ENCODE measurements at regions not wholly inside any gene's neighbourhood (a gene's known extent, or its start where the extent isn't known, plus 50 kb on each side); places are given as distances from the start of the nearest gene placed in this dataset.

GRCh38 chr15:31171731-31172130 is 70.2 kb upstream of the TRPM1 start:
- H3K4me2 ChIP-seq: no peak overlapping the region
- CTCF ChIA-PET: interaction anchor here (1.1 to 1.3 kb wide), 2 partner anchors 24 to 43 kb away, joined by 3 to 4 read pairs; no protein-coding TSS in a partner anchor
- no peak for FAIRE-seq
- ATAC-seq: no peak
- POLR2A ChIA-PET: no interaction called here
- 66% methylated on average over 6 of the region's 8 CpGs for WGBS (ENCODE audit: missing lambda C conversion rate)
- no peaks in the 10 kb centered on the region for H3K4me1 ChIP-seq
- H3K4me3 ChIP-seq: no peak overlapping the region
- no peak overlapping the region for H3K27ac ChIP-seq
- no peak for DNase-seq (ENCODE audit: low read depth in 1 of 2, low spot score in 1 of 2)
- no peak for TF ChIP-seq CBX8 (IDR thresholded peaks at IDR 0.05)
- H3K9me3 ChIP-seq: no peaks in the 10 kb centered on the region

GRCh38 chr15:31172606-31173005 is 71.1 kb upstream of the TRPM1 start:
- no peak for ATAC-seq
- ChIA-PET POLR2A (no interaction called here), CTCF (interaction anchor here (1.1 to 1.3 kb wide), 2 partner anchors 25 to 44 kb away, joined by 3 to 4 read pairs; no protein-coding TSS in a partner anchor)
- no peak for DNase-seq (ENCODE audit: low read depth in 1 of 2, low spot score in 1 of 2)
- Histone ChIP-seq H3K4me3 (no peak overlapping the region), H3K4me1 (no peaks in the 10 kb centered on the region), H3K9me3 (no peaks in the 10 kb centered on the region), H3K27ac (no peak overlapping the region), H3K4me2 (no peak overlapping the region)
- no peak for FAIRE-seq
- 64% methylated on average over 6 of the region's 6 CpGs for whole genome bisulfite sequencing (ENCODE audit: missing lambda C conversion rate)
- TF ChIP-seq USF2 (IDR thresholded peaks at IDR 0.05) (no peak), EHMT2 (IDR thresholded peaks at IDR 0.05; ENCODE audit: low read depth) (no peak), NPAS2 (CRISPR knock-in tag; IDR thresholded peaks at IDR 0.05; ENCODE audit: borderline replicate concordance) (no peak), ZSCAN20 (CRISPR knock-in tag; IDR thresholded peaks at IDR 0.05) (no peak)

- FAIRE-seq: peak; percentile 70
- Histone ChIP-seq H3K4me3 (no peak overlapping the region), H3K27ac (no peak overlapping the region), H3K4me1 (no peaks in the 10 kb centered on the region), H3K9me3 (no peaks in the 10 kb centered on the region), H3K4me2 (no peak overlapping the region)
- TF ChIP-seq EHMT2 (IDR thresholded peaks at IDR 0.05; ENCODE audit: low read depth): no peak
- TF ChIP-seq CHD4 (IDR thresholded peaks at IDR 0.05; ENCODE audit: borderline replicate concordance): no peak
- no peak for TF ChIP-seq CBX2 (IDR thresholded peaks at IDR 0.05; ENCODE audit: borderline replicate concordance, low read depth)
- TF ChIP-seq REST (IDR thresholded peaks at IDR 0.05): no peak
- no peak for TF ChIP-seq SREBF2 (IDR thresholded peaks at IDR 0.05)
- TF ChIP-seq ZC3H11A (IDR thresholded peaks at IDR 0.05): no peak
- TF ChIP-seq MYC (IDR thresholded peaks at IDR 0.05; ENCODE audit: borderline replicate concordance, low read length): no peak
- TF ChIP-seq FOXS1 (CRISPR knock-in tag; IDR thresholded peaks at IDR 0.05): no peak
- no peak for TF ChIP-seq BCL3 (IDR thresholded peaks at IDR 0.05)
- TF ChIP-seq POLR2A (IDR thresholded peaks at IDR 0.05; ENCODE audit: low read length): no peak
- TF ChIP-seq HOXA7 (CRISPR knock-in tag; IDR thresholded peaks at IDR 0.05): no peak
- TF ChIP-seq NFE2L2 (conservative IDR thresholded peaks at IDR 0.05; ENCODE audit: low read length): no peak
- ChIA-PET CTCF (no interaction called here), POLR2A (no interaction called here)
- WGBS (ENCODE audit: missing lambda C conversion rate): 50% methylated on average over 2 of the region's 2 CpGs
- ATAC-seq: no peak
- no peak for DNase-seq (ENCODE audit: low read depth in 1 of 2, low spot score in 1 of 2)
Observed at GRCh38 chr15:31173790-31174450, 72.4 kb upstream of the TRPM1 start.

Data from A549 (cell line).